SK-N-MC (cell line): ENCODE measurements at regions not wholly inside any gene's neighbourhood (a gene's known extent, or its start where the extent isn't known, plus 50 kb on each side); places are given as distances from the start of the nearest gene placed in this dataset.

Source experiments
- EZH2 ChIP-seq: fragments of 200-600 bp; sonication (generic); IDR thresholded peaks from one replicate; pipeline ENCODE4 v1.6.1; 2017; ENCODE audit warnings: antibody characterized with exemption
- FOXP2 ChIP-seq: optimal IDR thresholded peaks from 2 replicates; pipeline ENCODE3; 2011; ENCODE audit warnings: mild to moderate bottlenecking, moderate library complexity; ENCODE audit not compliant: insufficient read depth; ENCODE audit errors: extremely low read length, control extremely low read depth
- POLR2AphosphoS5 ChIP-seq: IDR thresholded peaks from 2 replicates; pipeline ENCODE4 v1.6.1; 2012; ENCODE audit warnings: mild to moderate bottlenecking, low read depth, low read length, borderline replicate concordance

DNA sequence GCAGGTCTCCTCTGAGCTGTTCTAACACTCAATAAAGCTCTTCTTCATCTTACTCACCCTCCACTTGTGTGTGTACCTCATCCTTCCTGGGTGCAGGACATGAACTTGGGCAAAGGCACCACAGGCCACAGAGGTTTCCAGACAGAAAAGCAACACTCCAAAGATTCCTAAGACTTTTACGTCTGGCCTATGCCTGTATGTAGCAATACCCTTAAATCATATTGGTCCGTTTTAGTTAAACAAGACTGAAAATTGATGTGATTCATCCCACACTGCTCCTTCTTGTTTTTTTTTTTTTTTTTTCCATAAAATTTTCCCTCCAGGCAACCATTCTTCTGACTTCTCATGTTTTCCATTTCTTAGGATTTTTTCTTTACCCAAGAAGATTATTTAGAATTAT lies 404.3 kb downstream of the PID1 start:
- no peak for TF ChIP-seq EZH2
- TF ChIP-seq POLR2AphosphoS5 = no peak
- no peak for TF ChIP-seq FOXP2
